ENCODE measurements at regions not wholly inside any gene's neighbourhood (a gene's known extent, or its start where the extent isn't known, plus 50 kb on each side); places are given as distances from the start of the nearest gene placed in this dataset.

DNA sequence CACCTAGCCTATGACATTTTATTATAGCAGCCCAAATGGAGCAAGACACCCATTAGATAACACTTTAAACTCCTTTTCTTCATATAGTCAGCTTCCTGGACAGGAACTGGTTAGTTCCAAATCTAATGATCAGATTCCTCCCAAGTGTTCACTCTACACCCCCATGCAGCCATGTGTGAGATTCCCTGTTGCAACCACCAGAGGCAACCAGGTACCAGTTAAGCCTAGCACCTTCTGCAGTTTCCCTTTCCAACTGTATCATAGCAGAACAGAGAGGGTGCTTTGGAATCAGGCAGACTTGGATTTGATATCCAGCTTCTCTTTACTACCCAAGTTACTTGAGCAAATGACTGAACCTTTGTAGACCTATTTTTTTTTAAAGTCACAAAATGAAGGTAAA is 296.6 kb upstream of the PCSK5 start:
- TF ChIP-seq TOX (CRISPR knock-in tag; IDR thresholded peaks at IDR 0.05; ENCODE audit: borderline replicate concordance) (no peak), ESRRG (CRISPR knock-in tag; IDR thresholded peaks at IDR 0.05) (no peak), ZFP30 (CRISPR knock-in tag; IDR thresholded peaks at IDR 0.05) (no peak), ZNF70 (CRISPR knock-in tag; IDR thresholded peaks at IDR 0.05) (no peak), OSR1 (CRISPR knock-in tag; IDR thresholded peaks at IDR 0.05) (no peak), RARB (CRISPR knock-in tag; IDR thresholded peaks at IDR 0.05) (no peak), ZFP3 (CRISPR knock-in tag; IDR thresholded peaks at IDR 0.05) (no peak), TCF4 (CRISPR knock-in tag; IDR thresholded peaks at IDR 0.05; ENCODE audit: borderline replicate concordance) (no peak), ZNF8 (CRISPR knock-in tag; IDR thresholded peaks at IDR 0.05) (no peak), SNAI2 (CRISPR knock-in tag; IDR thresholded peaks at IDR 0.05) (no peak), CSDC2 (CRISPR knock-in tag; IDR thresholded peaks at IDR 0.05) (no peak)
- TF ChIP-seq, protein P1, sequence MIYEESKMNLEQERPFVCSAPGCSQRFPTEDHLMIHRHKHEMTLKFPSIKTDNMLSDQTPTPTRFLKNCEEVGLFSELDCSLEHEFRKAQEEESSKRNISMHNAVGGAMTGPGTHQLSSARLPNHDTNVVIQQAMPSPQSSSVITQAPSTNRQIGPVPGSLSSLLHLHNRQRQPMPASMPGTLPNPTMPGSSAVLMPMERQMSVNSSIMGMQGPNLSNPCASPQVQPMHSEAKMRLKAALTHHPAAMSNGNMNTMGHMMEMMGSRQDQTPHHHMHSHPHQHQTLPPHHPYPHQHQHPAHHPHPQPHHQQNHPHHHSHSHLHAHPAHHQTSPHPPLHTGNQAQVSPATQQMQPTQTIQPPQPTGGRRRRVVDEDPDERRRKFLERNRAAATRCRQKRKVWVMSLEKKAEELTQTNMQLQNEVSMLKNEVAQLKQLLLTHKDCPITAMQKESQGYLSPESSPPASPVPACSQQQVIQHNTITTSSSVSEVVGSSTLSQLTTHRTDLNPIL (CRISPR knock-in tag; IDR thresholded peaks at IDR 0.05; ENCODE audit: low read depth): no peak
- ATAC-seq: no peak

DNA sequence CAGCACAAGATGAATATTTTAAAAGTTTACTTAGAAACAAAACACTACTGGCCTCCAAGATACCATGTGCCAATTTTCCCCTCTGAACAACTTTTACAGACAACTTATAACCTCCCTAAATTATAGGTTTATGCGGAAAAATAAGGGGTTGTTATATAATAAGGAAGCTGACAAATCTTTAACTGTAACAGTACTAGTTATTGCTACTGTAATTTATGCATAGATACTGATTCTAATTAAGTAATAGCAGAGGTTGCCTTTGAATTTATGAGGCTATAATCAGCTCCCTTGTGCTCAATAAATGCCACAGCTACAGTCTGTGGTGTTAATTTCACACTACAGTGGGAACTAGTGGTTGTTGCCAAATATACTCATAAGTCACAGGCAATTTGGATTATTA is 291.3 kb upstream of the PCSK5 start:
- ATAC-seq: no peak
- no peak for TF ChIP-seq SNAI2 (CRISPR knock-in tag; IDR thresholded peaks at IDR 0.05)
- TF ChIP-seq ESRRG (CRISPR knock-in tag; IDR thresholded peaks at IDR 0.05): no peak
- no peak for TF ChIP-seq ZFP3 (CRISPR knock-in tag; IDR thresholded peaks at IDR 0.05)
- TF ChIP-seq ISL1 (CRISPR knock-in tag; IDR thresholded peaks at IDR 0.05): no peak
- TF ChIP-seq, protein P2, sequence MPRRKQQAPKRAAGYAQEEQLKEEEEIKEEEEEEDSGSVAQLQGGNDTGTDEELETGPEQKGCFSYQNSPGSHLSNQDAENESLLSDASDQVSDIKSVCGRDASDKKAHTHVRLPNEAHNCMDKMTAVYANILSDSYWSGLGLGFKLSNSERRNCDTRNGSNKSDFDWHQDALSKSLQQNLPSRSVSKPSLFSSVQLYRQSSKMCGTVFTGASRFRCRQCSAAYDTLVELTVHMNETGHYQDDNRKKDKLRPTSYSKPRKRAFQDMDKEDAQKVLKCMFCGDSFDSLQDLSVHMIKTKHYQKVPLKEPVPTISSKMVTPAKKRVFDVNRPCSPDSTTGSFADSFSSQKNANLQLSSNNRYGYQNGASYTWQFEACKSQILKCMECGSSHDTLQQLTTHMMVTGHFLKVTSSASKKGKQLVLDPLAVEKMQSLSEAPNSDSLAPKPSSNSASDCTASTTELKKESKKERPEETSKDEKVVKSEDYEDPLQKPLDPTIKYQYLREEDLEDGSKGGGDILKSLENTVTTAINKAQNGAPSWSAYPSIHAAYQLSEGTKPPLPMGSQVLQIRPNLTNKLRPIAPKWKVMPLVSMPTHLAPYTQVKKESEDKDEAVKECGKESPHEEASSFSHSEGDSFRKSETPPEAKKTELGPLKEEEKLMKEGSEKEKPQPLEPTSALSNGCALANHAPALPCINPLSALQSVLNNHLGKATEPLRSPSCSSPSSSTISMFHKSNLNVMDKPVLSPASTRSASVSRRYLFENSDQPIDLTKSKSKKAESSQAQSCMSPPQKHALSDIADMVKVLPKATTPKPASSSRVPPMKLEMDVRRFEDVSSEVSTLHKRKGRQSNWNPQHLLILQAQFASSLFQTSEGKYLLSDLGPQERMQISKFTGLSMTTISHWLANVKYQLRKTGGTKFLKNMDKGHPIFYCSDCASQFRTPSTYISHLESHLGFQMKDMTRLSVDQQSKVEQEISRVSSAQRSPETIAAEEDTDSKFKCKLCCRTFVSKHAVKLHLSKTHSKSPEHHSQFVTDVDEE (CRISPR knock-in tag; IDR thresholded peaks at IDR 0.05): no peak

DNA sequence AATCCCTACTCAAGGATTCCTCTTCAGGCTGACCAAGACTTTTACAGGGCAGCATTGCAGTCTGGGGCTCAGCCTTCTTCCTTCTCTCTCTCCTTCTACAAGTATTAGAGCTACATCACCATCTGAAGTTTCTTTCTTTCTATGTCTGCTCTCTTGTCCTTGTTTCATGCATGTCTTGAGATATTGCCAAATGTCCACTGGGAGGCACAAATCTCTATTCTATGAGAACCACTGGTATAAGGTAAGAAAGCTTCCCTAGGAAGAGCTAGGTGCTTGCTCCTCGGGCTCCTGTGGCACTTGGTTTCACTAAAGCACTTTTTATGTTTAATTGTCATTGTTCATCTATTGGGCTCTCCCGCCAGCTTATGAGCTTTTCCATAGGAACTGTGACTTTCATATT is 289.2 kb upstream of the PCSK5 start:
- TF ChIP-seq, protein P2 (CRISPR knock-in tag; IDR thresholded peaks at IDR 0.05): no peak
- TF ChIP-seq TOX (CRISPR knock-in tag; IDR thresholded peaks at IDR 0.05; ENCODE audit: borderline replicate concordance) (no peak), OSR1 (CRISPR knock-in tag; IDR thresholded peaks at IDR 0.05) (no peak), PATZ1 (CRISPR knock-in tag; IDR thresholded peaks at IDR 0.05; ENCODE audit: borderline replicate concordance) (no peak), TCF4 (CRISPR knock-in tag; IDR thresholded peaks at IDR 0.05; ENCODE audit: borderline replicate concordance) (no peak), ZC3H10 (CRISPR knock-in tag; IDR thresholded peaks at IDR 0.05) (no peak), CSRNP3 (CRISPR knock-in tag; IDR thresholded peaks at IDR 0.05) (no peak), ZNF565 (CRISPR knock-in tag; conservative IDR thresholded peaks at IDR 0.05; ENCODE audit: low read depth) (no peak), BACH2 (CRISPR knock-in tag; IDR thresholded peaks at IDR 0.05; ENCODE audit: borderline replicate concordance) (no peak), PPARA (CRISPR knock-in tag; IDR thresholded peaks at IDR 0.05; ENCODE audit: borderline replicate concordance) (no peak), ZNF8 (CRISPR knock-in tag; IDR thresholded peaks at IDR 0.05) (no peak)
- no peak for ATAC-seq

All from SK-N-SH treated with all-trans-retinoic acid at 6 μM for 48 hours (cell line).